H9 (cell line): ENCODE measurements at regions not wholly inside any gene's neighbourhood (a gene's known extent, or its start where the extent isn't known, plus 50 kb on each side); places are given as distances from the start of the nearest gene placed in this dataset.

ENCODE experiments used
- DNase-seq: peaks from one replicate; pipeline ENCODE4 v3.0.0-alpha.2; 2017
- H2AFZ ChIP-seq: one replicate; pipeline ENCODE4 v1.6.1; 2013; ENCODE audit warnings: mild to moderate bottlenecking, low read length, control low read depth, moderate library complexity
- H2AK5ac ChIP-seq: 2 replicates; pipeline ENCODE4 v1.6.1; 2013; ENCODE audit warnings: low read length, control low read depth, mixed read lengths; ENCODE audit not compliant: insufficient read length
- H2BK120ac ChIP-seq: one replicate; pipeline ENCODE4 v1.6.1; 2013; ENCODE audit warnings: low read depth, mild to moderate bottlenecking, low read length, control low read depth, inconsistent platforms; ENCODE audit not compliant: poor library complexity, severe bottlenecking
- H2BK12ac ChIP-seq: 2 replicates; pipeline ENCODE4 v1.6.1; 2013; ENCODE audit warnings: low read length, control low read depth, mixed read lengths, low read depth; ENCODE audit not compliant: insufficient read length
- H2BK15ac ChIP-seq: 2 replicates; pipeline ENCODE4 v1.6.1; 2013; ENCODE audit warnings: low read depth, low read length, control low read depth
- H2BK20ac ChIP-seq: one replicate; pipeline ENCODE4 v1.6.1; 2013; ENCODE audit warnings: low read depth, mild to moderate bottlenecking, low read length, control low read depth, inconsistent platforms; ENCODE audit not compliant: poor library complexity, severe bottlenecking
- H2BK5ac ChIP-seq: 2 replicates; pipeline ENCODE4 v1.6.1; 2013; ENCODE audit warnings: low read length, control low read depth, mixed read lengths; ENCODE audit not compliant: insufficient read length
- H3K14ac ChIP-seq: 2 replicates; pipeline ENCODE4 v1.6.1; 2013; ENCODE audit warnings: low read length, control low read depth; ENCODE audit not compliant: insufficient read depth
- H3K18ac ChIP-seq: 2 replicates; pipeline ENCODE4 v1.6.1; 2013; ENCODE audit warnings: low read depth, mild to moderate bottlenecking, mixed read lengths, low read length, control low read depth; ENCODE audit not compliant: insufficient read length
- H3K23ac ChIP-seq: 2 replicates; pipeline ENCODE4 v1.6.1; 2013; ENCODE audit warnings: low read length, control low read depth, mixed read lengths, low read depth; ENCODE audit not compliant: insufficient read length
- H3K23me2 ChIP-seq: 2 replicates; pipeline ENCODE4 v1.6.1; 2013; ENCODE audit warnings: low read depth, mild to moderate bottlenecking, mixed read lengths, low read length, control low read depth; ENCODE audit not compliant: insufficient read length, poor library complexity, severe bottlenecking
- H3K27ac ChIP-seq: 2 replicates; pipeline ENCODE4 v1.5.1; 2013; ENCODE audit warnings: low read length, control low read depth, mixed read lengths, low read depth; ENCODE audit not compliant: insufficient read length
- H3K27me3 ChIP-seq: 2 replicates; pipeline ENCODE4 v1.6.1; 2013; ENCODE audit warnings: low read length, control low read depth, inconsistent platforms; ENCODE audit not compliant: insufficient read depth
- H3K4ac ChIP-seq: 2 replicates; pipeline ENCODE4 v1.6.1; 2013; ENCODE audit warnings: low read depth, mild to moderate bottlenecking, control low read depth, inconsistent platforms, low read length, moderate library complexity
- H3K4me1 ChIP-seq: 2 replicates; pipeline ENCODE4 v1.6.1; 2013; ENCODE audit warnings: low read length, control low read depth, inconsistent platforms; ENCODE audit not compliant: insufficient read depth
- H3K4me2 ChIP-seq: 2 replicates; pipeline ENCODE4 v1.6.1; 2013; ENCODE audit warnings: low read length, control low read depth, mixed read lengths; ENCODE audit not compliant: insufficient read length, insufficient read depth
- H3K56ac ChIP-seq: 2 replicates; pipeline ENCODE4 v1.6.1; 2013; ENCODE audit warnings: low read depth, mild to moderate bottlenecking, mixed read lengths, low read length, control low read depth; ENCODE audit not compliant: insufficient read length
- H3K79me1 ChIP-seq: 2 replicates; pipeline ENCODE4 v1.6.1; 2013; ENCODE audit warnings: low read depth, mild to moderate bottlenecking, moderate library complexity, low read length, control low read depth, inconsistent platforms; ENCODE audit not compliant: insufficient read depth, poor library complexity, severe bottlenecking
- H3K79me2 ChIP-seq: 2 replicates; pipeline ENCODE4 v1.6.1; 2013; ENCODE audit warnings: low read length, control low read depth, inconsistent platforms; ENCODE audit not compliant: insufficient read depth
- H3K9ac ChIP-seq: 2 replicates; pipeline ENCODE4 v1.6.1; 2013; ENCODE audit warnings: low read length, control low read depth, mixed read lengths; ENCODE audit not compliant: insufficient read length; ENCODE audit errors: extremely low read depth
- H3K9me3 ChIP-seq: one replicate; pipeline ENCODE4 v1.6.1; 2013; ENCODE audit warnings: low read depth, low read length, inconsistent platforms; ENCODE audit not compliant: control insufficient read depth
- H3T11ph ChIP-seq: one replicate; pipeline ENCODE4 v1.6.1; 2013; ENCODE audit warnings: mild to moderate bottlenecking, low read length, control low read depth, inconsistent platforms
- H4K20me1 ChIP-seq: one replicate; pipeline ENCODE4 v1.6.1; 2013; ENCODE audit not compliant: control insufficient read depth, insufficient read length, insufficient read depth
- H4K5ac ChIP-seq: 2 replicates; pipeline ENCODE4 v1.6.1; 2013; ENCODE audit warnings: low read depth, mild to moderate bottlenecking, mixed read lengths, low read length, control low read depth; ENCODE audit not compliant: insufficient read length
- H4K8ac ChIP-seq: replicated peaks from 2 replicates; pipeline ENCODE4 v1.6.1; 2013; ENCODE audit warnings: low read length, control low read depth, mixed read lengths, low read depth; ENCODE audit not compliant: insufficient read length
- H4K91ac ChIP-seq: 2 replicates; pipeline ENCODE4 v1.6.1; 2013; ENCODE audit warnings: low read depth, mild to moderate bottlenecking, moderate library complexity, mixed read lengths, low read length, control low read depth; ENCODE audit not compliant: insufficient read length
- H3K27ac Mint-ChIP-seq, 3 experiments: 2 replicates in 2 of 3; 3 replicates in 1 of 3; pipeline ENCODE4 v1.8.0; 2020 to 2021; ENCODE audit warnings: mixed read lengths in 3 of 3, mild to moderate bottlenecking in 1 of 3, moderate library complexity in 1 of 3
- H3K27me3 Mint-ChIP-seq: 2 replicates; pipeline ENCODE4 v1.8.0; 2021; ENCODE audit warnings: low read depth, mild to moderate bottlenecking, moderate library complexity, mixed read lengths
- H3K36me3 Mint-ChIP-seq, 3 experiments: 2 replicates in 2 of 3; 3 replicates in 1 of 3; pipeline ENCODE4 v1.8.0; 2020 to 2021; ENCODE audit warnings: low read depth in 3 of 3, mixed read lengths in 3 of 3; ENCODE audit not compliant: insufficient read depth in 1 of 3
- H3K4me1 Mint-ChIP-seq, 2 experiments: 2 replicates each; pipeline ENCODE4 v1.8.0; 2020; ENCODE audit warnings: mixed read lengths in 2 of 2
- H3K4me3 Mint-ChIP-seq, 2 experiments: 2 replicates in 1 of 2; 3 replicates in 1 of 2; pipeline ENCODE4 v1.8.0; 2020 to 2021; ENCODE audit warnings: mild to moderate bottlenecking in 2 of 2, mixed read lengths in 2 of 2, moderate library complexity in 1 of 2
- H3K9me3 Mint-ChIP-seq, 2 experiments: 2 replicates in 1 of 2; 3 replicates in 1 of 2; pipeline ENCODE4 v1.8.0; 2020; ENCODE audit warnings: mild to moderate bottlenecking in 2 of 2, mixed read lengths in 2 of 2, moderate library complexity in 1 of 2
- WGBS: extraction: QIAGEN DNeasy Blood & Tissue Kit; methylation state at CpG from one replicate; pipeline ENCODE4 v1.1.7; 2013; ENCODE audit warnings: missing lambda C conversion rate, low lambda C conversion rate, mixed read lengths; ENCODE audit not compliant: insufficient read length; ENCODE audit errors: extremely low coverage; 5-methylcytosine and 5-hydroxymethylcytosine counted together
- TF ChIP-seq, protein P1 (sequence below): fragments of 200-600 bp; sonication (generic); conservative IDR thresholded peaks from 3 replicates; pipeline ENCODE4 v1.8.0; 2021; ENCODE audit warnings: antibody characterized with exemption, mild to moderate bottlenecking

- DNase-seq = no peak
- Histone ChIP-seq H3K4me2 (no peak overlapping the region), H3T11ph (no peak overlapping the region), H3K14ac (no peak overlapping the region), H3K79me2 (no peaks in the 10 kb centered on the region), H2AK5ac (no peak overlapping the region), H3K4me1 (no peaks in the 10 kb centered on the region), H3K4ac (no peak overlapping the region), H3K23ac (no peak overlapping the region), H2AFZ (no peak overlapping the region), H3K18ac (no peak overlapping the region), H3K27ac (no peak overlapping the region), H2BK15ac (no peak overlapping the region), H3K23me2 (no peaks in the 10 kb centered on the region), H4K8ac (no peak overlapping the region), H2BK12ac (no peak overlapping the region), H2BK20ac (no peak overlapping the region), H3K56ac (no peak overlapping the region), H3K79me1 (no peaks in the 10 kb centered on the region), H2BK5ac (no peak overlapping the region), H4K20me1 (no peaks in the 10 kb centered on the region), H3K27me3 (no peaks in the 10 kb centered on the region), H2BK120ac (no peak overlapping the region), H3K9me3 (no peaks in the 10 kb centered on the region), H4K91ac (no peak overlapping the region), H3K9ac (no peak overlapping the region), H4K5ac (no peak overlapping the region)
- H3K9me3 Mint-ChIP-seq = no peaks in the 10 kb centered on the region
- H3K36me3 Mint-ChIP-seq = no peaks in the 10 kb centered on the region; a peak in 1 of 7 replicates
- no CpG with 5 or more reads among the region's 1 CpG for WGBS
- TF ChIP-seq, protein P1, sequence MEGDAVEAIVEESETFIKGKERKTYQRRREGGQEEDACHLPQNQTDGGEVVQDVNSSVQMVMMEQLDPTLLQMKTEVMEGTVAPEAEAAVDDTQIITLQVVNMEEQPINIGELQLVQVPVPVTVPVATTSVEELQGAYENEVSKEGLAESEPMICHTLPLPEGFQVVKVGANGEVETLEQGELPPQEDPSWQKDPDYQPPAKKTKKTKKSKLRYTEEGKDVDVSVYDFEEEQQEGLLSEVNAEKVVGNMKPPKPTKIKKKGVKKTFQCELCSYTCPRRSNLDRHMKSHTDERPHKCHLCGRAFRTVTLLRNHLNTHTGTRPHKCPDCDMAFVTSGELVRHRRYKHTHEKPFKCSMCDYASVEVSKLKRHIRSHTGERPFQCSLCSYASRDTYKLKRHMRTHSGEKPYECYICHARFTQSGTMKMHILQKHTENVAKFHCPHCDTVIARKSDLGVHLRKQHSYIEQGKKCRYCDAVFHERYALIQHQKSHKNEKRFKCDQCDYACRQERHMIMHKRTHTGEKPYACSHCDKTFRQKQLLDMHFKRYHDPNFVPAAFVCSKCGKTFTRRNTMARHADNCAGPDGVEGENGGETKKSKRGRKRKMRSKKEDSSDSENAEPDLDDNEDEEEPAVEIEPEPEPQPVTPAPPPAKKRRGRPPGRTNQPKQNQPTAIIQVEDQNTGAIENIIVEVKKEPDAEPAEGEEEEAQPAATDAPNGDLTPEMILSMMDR = no peak
- no peaks in the 10 kb centered on the region for H3K4me1 Mint-ChIP-seq
- H3K27ac Mint-ChIP-seq = no peak overlapping the region
- H3K4me3 Mint-ChIP-seq = no peak overlapping the region
- H3K27me3 Mint-ChIP-seq = no peaks in the 10 kb centered on the region
Measured at GRCh38 chr3:105956306-105956705, 87.5 kb upstream of the CBLB start.
